SJCRH30 (cell line): ENCODE measurements at regions not wholly inside any gene's neighbourhood (a gene's known extent, or its start where the extent isn't known, plus 50 kb on each side); places are given as distances from the start of the nearest gene placed in this dataset.
"Not testable (repeated sequence)": the region's sequence is repeated elsewhere in the genome, so short reads cannot be mapped to it uniquely, and the experiment has no call there.

Experiments used
- DNase-seq, 2 experiments: peaks; one replicate each; pipeline ENCODE4 v3.0.0-alpha.2; 2015 to 2020
- H3K27ac ChIP-seq: fragments of 250-450 bp; sonication (Bioruptor Pico); 2 replicates; pipeline ENCODE4 v1.5.1; 2020; ENCODE audit warnings: mild to moderate bottlenecking, moderate library complexity
- H3K27me3 ChIP-seq: fragments of 250-450 bp; sonication (Bioruptor Pico); 2 replicates; pipeline ENCODE4 v1.5.1; 2020; ENCODE audit warnings: mild to moderate bottlenecking, moderate library complexity
- H3K36me3 ChIP-seq: fragments of 250-450 bp; sonication (Bioruptor Pico); 2 replicates; pipeline ENCODE4 v1.5.1; 2020; ENCODE audit warnings: mild to moderate bottlenecking, moderate library complexity
- H3K4me1 ChIP-seq: fragments of 250-450 bp; sonication (Bioruptor Pico); 2 replicates; pipeline ENCODE4 v1.5.1; 2020; ENCODE audit warnings: mild to moderate bottlenecking, moderate library complexity
- H3K4me3 ChIP-seq: fragments of 250-450 bp; sonication (Bioruptor Pico); 2 replicates; pipeline ENCODE4 v1.5.1; 2020; ENCODE audit warnings: mild to moderate bottlenecking, moderate library complexity
- H3K9me3 ChIP-seq: fragments of 250-450 bp; sonication (Bioruptor Pico); replicated peaks from 2 replicates; pipeline ENCODE4 v1.5.1; 2020; ENCODE audit warnings: mild to moderate bottlenecking, moderate library complexity

DNA sequence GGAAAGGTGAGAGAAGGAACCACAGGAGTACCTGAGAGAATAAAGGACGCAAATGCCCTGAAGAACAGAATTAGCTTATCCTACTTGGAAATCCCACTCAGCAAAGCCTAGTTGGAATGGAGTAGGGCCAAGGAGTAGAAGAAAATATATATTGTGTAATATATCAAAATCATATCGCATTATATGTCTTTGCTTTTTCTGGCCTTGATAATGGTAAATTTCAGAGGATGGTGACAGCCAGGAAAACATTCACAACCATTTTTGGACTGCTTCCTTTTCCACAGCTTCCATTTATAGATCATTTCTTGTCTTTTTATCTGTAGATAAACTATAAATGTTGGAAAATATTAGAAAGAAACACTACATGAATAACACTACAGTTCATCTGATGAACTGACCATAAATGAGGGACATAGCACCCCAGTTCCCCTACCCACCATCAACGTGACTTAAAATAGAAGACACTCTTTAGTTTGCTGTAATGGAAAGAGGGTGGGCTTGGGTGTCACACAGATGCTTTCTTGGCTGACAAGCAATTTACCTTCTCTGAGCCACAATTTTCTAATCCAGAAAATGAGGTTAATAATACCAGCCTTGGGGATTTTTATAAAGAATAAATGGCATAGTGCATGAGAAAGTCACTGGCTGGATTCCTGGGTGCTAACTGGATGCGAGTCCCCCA lies 569.6 kb downstream of the NTRK3 start:
- no peaks in the 10 kb centered on the region for H3K36me3 ChIP-seq
- H3K9me3 ChIP-seq = no peaks in the 10 kb centered on the region
- H3K27ac ChIP-seq = no peak overlapping the region

DNA sequence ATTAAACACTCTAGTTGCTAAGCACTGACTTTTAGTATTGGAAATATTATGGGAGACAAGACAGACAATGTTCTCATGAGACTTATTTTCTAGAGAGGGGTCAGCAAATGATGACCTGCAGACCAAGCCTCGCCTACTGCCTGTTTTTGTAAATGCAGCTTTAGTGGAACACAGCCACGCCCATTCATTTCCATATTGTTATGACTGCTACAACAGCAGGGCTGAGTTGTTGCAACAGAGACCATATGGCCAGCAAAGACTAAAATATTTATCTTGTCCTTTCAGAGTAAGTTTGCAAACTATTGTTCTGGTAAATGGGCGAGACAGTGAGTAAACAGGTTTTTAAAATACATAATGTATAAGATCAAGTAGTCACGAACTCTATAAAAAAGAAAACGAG lies 570.2 kb downstream of the NTRK3 start:
- no peaks in the 10 kb centered on the region for H3K4me1 ChIP-seq

More for the DNA sequence above, 569.6 kb downstream of the NTRK3 start:
- H3K4me1 ChIP-seq = no peaks in the 10 kb centered on the region
- H3K4me3 ChIP-seq = no peak overlapping the region
- no peak for DNase-seq
- no peaks in the 10 kb centered on the region for H3K27me3 ChIP-seq

DNA sequence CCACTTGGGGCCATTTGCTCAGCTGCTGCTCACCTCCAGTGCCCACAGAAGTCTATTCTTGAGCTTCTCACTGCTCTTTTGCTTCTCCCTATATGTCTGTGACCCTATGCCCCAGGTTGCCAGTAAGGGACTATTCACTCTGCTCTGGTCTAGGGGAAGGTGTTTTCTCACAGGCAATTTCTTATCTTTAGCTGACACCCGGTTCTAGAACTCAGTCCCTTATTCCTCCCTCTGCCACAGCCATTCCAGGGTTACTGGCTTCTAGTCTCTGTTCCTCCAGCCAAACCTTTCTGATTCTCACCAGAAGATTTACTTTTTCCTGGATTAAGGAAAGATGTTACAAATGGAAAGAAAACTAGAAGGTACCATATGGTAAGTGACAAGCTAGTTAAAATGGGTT lies 574.0 kb downstream of the NTRK3 start:
- Histone ChIP-seq H3K36me3 (no peaks in the 10 kb centered on the region), H3K27ac (no peak overlapping the region), H3K27me3 (no peaks in the 10 kb centered on the region), H3K4me3 (no peak overlapping the region), H3K4me1 (no peaks in the 10 kb centered on the region), H3K9me3 (no peaks in the 10 kb centered on the region)
- no peak for DNase-seq

More for the DNA sequence above, 570.2 kb downstream of the NTRK3 start:
- H3K27ac ChIP-seq = no peak overlapping the region
- H3K4me3 ChIP-seq = no peak overlapping the region
- no peak for DNase-seq
- H3K9me3 ChIP-seq = no peaks in the 10 kb centered on the region
- no peaks in the 10 kb centered on the region for H3K27me3 ChIP-seq
- H3K36me3 ChIP-seq = no peaks in the 10 kb centered on the region

DNA sequence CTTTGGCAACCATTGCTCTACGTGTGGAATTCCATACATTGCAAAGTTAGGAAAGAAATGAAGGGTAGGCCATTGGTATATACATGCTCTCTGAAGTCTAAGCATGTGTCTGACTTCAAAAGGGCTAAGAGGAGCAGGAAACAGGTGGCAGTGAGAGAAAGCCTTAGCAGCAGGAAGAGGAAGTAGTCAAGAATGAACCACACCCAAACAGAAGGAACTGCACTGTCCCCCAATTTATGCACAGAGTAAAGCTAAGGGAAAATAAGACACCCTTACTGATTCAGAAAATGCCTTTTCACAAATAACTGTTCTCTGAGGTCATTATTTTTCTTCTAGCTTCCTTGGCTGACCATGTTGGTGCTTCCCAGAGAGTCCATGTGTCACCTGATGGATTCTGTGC lies 575.4 kb downstream of the NTRK3 start:
- DNase-seq = no peak
- Histone ChIP-seq H3K4me1 (no peaks in the 10 kb centered on the region), H3K27me3 (no peaks in the 10 kb centered on the region), H3K9me3 (no peaks in the 10 kb centered on the region; the same call in 1 of the 2 replicates), H3K4me3 (no peak overlapping the region), H3K36me3 (no peaks in the 10 kb centered on the region), H3K27ac (no peak overlapping the region)

DNA sequence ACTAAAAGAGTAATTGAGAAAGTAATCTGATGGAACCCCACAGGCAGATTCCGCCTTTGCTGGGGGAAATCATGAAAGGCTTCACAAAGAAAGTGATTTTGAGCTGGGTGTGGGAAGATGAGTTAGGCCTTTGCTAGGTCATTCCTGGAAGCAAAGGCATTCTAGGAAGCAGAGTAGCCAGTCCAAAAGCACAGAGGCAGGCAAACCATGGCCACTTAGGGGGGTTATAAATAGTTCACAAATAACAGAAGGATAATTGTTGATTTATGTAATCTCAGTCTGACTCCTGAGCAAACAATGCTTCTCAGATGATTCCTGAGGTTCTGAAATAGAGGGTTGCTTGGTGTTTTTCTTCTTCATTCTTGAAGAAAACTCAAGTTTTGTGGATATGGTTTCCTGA lies 576.3 kb downstream of the NTRK3 start:
- Histone ChIP-seq H3K4me1 (no peaks in the 10 kb centered on the region), H3K27ac (no peak overlapping the region), H3K36me3 (no peaks in the 10 kb centered on the region), H3K4me3 (no peak overlapping the region), H3K27me3 (no peaks in the 10 kb centered on the region), H3K9me3 (no peaks in the 10 kb centered on the region; the same call in 1 of the 2 replicates)
- DNase-seq = no peak

DNA sequence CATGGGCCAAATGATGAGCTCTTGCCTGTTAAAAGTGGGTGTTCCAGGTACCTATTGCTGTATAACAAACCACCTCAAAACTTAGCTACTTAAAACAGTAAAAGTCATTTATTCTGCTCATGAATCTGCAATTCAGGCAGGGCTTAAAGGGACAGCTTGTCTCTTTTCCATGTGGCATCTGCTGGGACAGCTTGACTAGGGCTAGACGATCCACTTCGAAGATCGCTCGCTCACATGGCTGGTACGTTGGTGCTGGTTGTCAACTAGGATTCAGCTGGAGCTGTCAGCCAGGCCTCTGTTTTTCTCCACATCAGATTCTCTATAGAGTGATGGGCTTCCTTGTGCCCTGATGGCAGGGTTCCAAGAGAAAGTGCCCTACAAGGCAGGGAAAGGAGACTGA lies 581.3 kb downstream of the NTRK3 start:
- Histone ChIP-seq H3K9me3 (no peaks in the 10 kb centered on the region; the same call in 1 of the 2 replicates), H3K27me3 (no peaks in the 10 kb centered on the region), H3K4me1 (no peaks in the 10 kb centered on the region), H3K4me3 (no peak overlapping the region), H3K36me3 (no peaks in the 10 kb centered on the region), H3K27ac (no peak overlapping the region)
- DNase-seq = no peak

DNA sequence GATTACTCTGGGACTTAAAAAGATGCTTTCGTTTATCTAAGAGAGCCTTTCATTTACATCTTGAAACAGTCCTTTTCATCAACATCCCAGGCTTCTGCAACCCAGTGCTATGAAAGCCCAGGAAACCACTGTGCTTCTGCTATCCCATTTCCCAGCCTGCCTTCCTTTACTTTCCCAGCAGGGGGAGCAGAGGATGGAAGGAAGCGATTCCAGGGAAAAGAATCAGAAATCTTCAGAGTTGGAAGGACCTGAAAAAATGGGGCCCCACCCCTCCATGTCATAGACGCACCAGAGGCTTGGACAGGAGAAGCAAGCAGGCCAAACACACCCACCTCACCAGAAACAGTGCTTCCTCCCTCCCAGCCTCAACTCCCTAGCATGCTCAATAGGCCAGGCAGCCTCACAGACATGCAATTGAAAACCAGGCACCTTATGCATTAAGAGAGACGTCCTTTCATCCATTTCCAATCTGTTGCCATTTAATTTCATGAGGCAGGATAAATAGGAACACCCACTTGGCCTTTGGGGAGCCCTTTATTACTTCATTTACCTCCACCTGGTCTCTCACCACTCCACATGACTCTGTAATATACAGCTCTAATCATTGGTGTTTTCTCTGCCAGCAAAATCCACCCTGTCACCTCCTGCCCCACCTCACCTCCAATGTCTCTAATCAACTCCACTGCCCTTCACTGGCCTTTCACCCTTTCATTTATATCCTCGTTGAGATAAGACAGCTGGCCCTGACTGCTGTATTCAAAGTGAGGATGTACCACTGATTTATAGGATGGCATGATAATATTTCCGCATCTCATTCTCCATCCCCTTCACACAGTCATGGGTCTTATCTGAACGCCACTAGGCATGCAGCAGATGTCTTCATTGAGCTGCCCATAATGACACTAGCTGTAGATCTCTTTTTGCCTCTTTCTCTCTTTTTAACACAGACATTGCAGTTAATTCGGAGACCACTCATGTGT lies 583.9 kb downstream of the NTRK3 start:
- H3K27ac ChIP-seq = no peak overlapping the region
- H3K9me3 ChIP-seq = peaks cover 5% of the 10 kb centered on the region; the same call in 1 of the 2 replicates
- peaks cover 6% of the 10 kb centered on the region for H3K4me1 ChIP-seq
- no peaks in the 10 kb centered on the region for H3K27me3 ChIP-seq
- no peak overlapping the region for H3K4me3 ChIP-seq
- peak; percentile 31 to 67 for DNase-seq
- H3K36me3 ChIP-seq = no peaks in the 10 kb centered on the region

DNA sequence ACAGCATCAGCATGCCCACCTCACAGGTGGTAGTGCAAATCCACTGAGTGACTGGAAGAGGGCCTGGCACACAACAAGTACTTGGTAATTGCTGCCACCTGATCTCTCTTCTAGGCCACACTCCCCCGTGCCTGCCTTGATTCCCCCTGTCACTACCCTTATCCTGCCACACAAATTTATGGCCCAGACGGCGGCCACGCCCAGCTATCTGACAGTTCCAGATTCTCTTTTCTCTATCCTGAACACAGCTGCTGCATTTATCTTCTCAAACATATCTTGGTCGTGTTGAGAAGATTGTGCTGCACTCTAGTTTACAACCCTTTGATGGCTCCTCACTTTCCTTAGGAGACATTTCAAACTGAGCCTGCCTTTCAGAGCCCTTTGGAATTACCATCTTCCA lies 585.2 kb downstream of the NTRK3 start:
- no peaks in the 10 kb centered on the region for H3K36me3 ChIP-seq
- no peak for DNase-seq
- peaks cover 6% of the 10 kb centered on the region; the same call in 1 of the 2 replicates for H3K9me3 ChIP-seq
- H3K4me3 ChIP-seq = no peak overlapping the region
- no peak overlapping the region for H3K27ac ChIP-seq
- peaks cover 6% of the 10 kb centered on the region for H3K4me1 ChIP-seq
- H3K27me3 ChIP-seq = no peaks in the 10 kb centered on the region

DNA sequence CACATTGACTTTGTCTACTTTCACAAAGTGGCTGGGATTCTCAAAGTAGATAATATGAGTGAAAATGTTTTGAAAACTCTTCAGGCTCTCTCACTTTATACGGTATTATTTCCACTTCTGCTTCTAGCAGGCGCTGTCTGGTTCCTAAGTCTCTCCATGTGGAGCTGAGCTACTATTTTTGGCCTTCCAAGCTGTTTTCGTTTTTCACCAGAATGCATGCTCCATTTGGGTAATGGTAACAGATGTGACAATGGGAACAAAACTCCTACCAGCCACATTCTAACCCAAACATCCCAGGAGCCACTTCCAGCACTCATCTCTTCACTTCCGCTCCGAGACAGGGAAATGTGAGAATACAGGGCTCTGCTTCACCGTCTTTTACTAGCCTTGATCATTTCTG lies 586.7 kb downstream of the NTRK3 start:
- peaks cover 6% of the 10 kb centered on the region for H3K4me1 ChIP-seq
- no peak for DNase-seq

DNA sequence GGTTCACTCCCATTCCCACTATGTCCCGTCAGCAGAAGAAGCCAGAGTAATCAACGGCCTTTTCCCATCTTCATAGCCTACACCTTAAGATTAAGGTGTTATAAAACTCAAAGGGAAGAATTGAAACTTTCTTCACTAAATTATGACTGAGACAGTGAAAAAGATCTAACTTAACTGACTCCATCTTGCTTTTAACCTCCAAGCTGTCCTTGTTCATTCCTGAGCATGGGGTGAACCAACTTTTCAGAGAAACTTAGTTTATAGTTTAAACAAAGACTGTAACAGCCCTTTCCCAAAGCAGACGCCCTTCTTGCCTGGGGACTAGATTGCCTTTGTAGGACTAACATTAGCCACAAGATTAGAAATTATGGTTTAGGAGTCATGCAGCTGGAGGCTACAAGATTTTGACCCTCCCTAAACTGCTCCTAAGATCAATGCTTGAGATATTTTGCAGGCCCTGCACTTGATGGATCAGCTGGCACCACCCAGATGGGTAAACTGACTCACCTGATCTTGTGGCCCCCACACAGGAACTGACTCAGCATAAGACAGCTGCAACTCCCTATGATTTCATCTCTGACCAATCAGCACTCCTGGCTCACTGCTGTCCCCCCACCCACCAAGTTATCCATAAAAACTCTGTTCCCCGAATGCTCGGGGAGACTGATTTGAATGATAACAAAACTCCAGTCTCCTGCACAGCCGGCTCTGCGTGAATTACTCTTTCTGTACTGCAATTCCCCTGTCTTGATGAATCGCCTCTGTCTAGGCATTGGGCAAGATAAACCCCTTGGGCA lies 587.6 kb downstream of the NTRK3 start:
- H3K9me3 ChIP-seq, H3K4me1 ChIP-seq, H3K27me3 ChIP-seq, H3K4me3 ChIP-seq, H3K36me3 ChIP-seq: not testable (repeated sequence)
- H3K27ac ChIP-seq = 0 out of 2 replicates have a peak overlapping the region, but pooled peaks have one; percentile 8
- DNase-seq = peak; percentile 17 to 20

More for the DNA sequence above, 586.7 kb downstream of the NTRK3 start:
- Histone ChIP-seq H3K27ac (no peak overlapping the region), H3K27me3 (no peaks in the 10 kb centered on the region), H3K9me3 (0 out of 2 replicates have a peak, but pooled peaks cover 6% of the 10 kb centered on the region), H3K36me3 (no peaks in the 10 kb centered on the region), H3K4me3 (no peak overlapping the region)

DNA sequence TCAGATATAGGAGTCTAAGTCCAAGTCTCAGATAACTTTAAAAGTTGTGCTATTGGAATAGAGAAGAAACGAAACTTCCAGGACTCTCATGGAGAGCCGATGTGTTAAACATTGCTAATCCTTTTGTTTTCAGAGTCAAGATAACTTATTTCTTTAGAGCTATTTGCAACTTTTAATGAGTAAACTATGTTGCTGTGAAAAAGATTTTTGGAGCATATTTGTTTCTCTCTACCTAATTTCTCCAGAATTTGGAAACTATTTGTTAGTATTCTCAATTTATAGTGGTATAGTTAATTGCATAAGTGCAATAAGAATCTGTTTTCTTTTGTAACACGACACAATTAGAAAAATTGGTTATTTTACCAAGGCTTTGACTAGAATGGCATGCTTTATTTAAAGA lies 588.9 kb downstream of the NTRK3 start:
- Histone ChIP-seq H3K4me3 (no peak overlapping the region), H3K27me3 (no peaks in the 10 kb centered on the region), H3K4me1 (peaks cover 6% of the 10 kb centered on the region), H3K9me3 (0 out of 2 replicates have a peak, but pooled peaks cover 6% of the 10 kb centered on the region), H3K27ac (no peak overlapping the region), H3K36me3 (no peaks in the 10 kb centered on the region)
- DNase-seq = no peak

DNA sequence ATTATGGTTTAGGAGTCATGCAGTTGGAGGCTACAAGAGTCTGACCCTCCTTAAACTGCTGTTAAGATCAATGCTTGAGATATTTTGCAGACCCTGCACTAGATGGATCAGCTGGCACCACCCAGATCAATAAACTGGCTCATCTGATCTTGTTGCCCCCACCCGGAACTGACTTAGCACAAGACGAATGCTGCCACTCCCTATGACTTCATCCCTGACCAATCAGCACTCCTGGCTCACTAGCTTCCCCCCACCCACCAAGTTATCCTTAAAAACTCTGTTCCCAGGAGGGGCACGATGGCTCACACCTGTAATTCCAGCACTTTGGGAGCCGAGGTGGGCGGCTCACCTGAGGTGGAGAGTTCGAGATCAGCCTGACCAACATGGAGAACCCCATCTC lies 594.0 kb downstream of the NTRK3 start:
- no peak for DNase-seq
- Histone ChIP-seq H3K27me3 (no peaks in the 10 kb centered on the region), H3K9me3 (0 out of 2 replicates have a peak, but pooled peaks cover under 1% of the 10 kb centered on the region), H3K36me3 (no peaks in the 10 kb centered on the region), H3K27ac (no peak overlapping the region), H3K4me3 (no peak overlapping the region), H3K4me1 (no peaks in the 10 kb centered on the region)

DNA sequence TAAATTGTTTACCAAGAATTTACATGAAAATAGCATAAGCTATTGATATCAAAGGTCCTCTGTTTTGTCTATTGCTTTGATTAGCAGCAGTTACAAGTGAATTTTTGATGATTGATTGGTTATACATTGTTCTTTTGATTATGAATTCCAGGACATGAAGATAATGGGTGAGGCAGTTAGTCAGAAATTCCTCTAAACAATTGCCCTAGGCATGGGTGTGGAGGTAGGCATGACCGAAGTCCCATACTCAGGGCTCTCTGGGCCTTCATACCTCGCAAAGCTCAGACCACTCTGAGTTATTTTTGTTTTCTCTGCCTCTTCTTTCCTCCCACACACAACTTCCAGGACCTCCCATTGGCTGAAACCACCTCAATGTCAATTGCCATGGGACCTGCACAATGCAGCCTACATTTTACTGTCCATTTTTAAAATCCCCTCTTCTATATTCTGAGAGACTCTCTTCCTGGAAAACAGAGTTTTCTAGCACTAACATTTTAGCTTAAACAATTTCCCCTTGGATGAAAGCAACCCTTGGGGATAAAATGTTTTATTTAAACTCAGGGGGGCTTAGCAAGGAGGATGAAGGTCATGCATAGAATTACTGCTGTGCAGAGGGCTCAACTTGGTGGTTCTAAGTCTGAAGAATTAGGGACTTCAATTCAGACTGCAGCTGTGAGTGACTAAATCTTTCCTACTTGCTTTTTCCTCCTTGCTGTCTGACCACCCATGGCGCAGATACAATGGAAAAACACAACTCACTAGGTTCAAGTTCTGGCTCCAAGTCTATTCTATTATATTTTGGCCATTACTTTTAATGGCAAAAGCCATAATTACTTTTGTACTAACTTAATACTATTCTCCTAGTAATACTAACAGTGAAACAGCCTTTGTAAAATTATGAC lies 594.8 kb downstream of the NTRK3 start:
- no peak overlapping the region for H3K27ac ChIP-seq

More for the DNA sequence above, 594.8 kb downstream of the NTRK3 start:
- H3K4me1 ChIP-seq = no peaks in the 10 kb centered on the region
- DNase-seq = peak in 1 of 2 experiments; percentile 9
- H3K9me3 ChIP-seq = no peaks in the 10 kb centered on the region
- H3K36me3 ChIP-seq = no peaks in the 10 kb centered on the region
- no peak overlapping the region for H3K4me3 ChIP-seq
- H3K27me3 ChIP-seq = no peaks in the 10 kb centered on the region
